ENCODE measurements at regions not wholly inside any gene's neighbourhood (a gene's known extent, or its start where the extent isn't known, plus 50 kb on each side); places are given as distances from the start of the nearest gene placed in this dataset.

DNA sequence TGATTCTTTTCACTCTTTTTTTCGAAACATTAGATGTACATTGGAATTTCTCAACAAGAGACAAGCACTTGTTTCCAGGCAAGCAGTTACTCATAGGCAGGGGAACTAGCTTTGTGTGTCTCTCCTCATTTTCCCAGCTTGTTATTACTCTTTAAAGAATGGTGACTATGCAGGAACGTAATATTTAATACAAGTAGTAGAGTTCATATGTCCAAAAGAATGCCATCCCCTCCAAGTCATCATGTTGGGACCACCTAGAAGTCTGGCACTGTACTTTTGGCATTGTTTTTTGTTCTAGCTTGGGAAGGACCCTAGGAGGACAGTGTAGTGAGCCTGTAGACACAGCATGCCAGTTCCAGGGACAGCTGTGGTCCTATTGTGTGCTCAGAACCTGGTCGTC is 650.7 kb downstream of the INHBA start:
- 90 to 99% methylated on average over 3 of the region's 3 CpGs for WGBS, 2 experiments
- Histone ChIP-seq H3K27ac (ENCODE audit: insufficient read depth, low read depth, low read length, poor library complexity, severe bottlenecking) (no peak overlapping the region), H3K4me1 (ENCODE audit: control insufficient read depth, insufficient read depth, low read length) (no peaks in the 10 kb centered on the region), H3K36me3 (ENCODE audit: control insufficient read depth, insufficient read depth, low read length) (no peaks in the 10 kb centered on the region), H3K27me3 (ENCODE audit: control insufficient read depth, insufficient read depth, low read length, poor library complexity, severe bottlenecking) (no peaks in the 10 kb centered on the region), H3K4me3 (ENCODE audit: insufficient read depth, low read depth, low read length) (no peak overlapping the region), H3K9me3 (ENCODE audit: control insufficient read depth, low read length) (no peaks in the 10 kb centered on the region)

DNA sequence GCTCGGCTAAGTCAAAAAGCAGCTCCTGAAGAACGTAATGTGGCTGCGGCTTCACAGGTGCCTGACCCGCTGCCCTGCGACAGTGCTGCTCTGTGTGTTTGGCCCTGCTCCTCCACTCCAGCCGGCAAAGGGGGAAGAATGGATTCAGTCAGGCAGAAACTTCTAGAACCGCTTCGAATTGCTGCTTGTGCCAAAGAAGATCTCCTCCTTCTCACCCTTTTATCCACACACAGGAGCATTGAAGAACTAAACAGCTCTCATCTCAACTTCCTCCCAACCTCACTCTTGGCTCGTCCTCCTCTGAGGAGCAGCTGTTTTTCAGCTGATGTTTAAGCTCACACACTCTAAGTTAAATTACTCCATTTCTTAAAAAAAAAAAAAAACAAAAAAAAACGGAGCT is 651.4 kb downstream of the INHBA start:
- Histone ChIP-seq H3K36me3 (ENCODE audit: control insufficient read depth, insufficient read depth, low read length) (no peaks in the 10 kb centered on the region), H3K27ac (ENCODE audit: insufficient read depth, low read depth, low read length, poor library complexity, severe bottlenecking) (no peak overlapping the region), H3K27me3 (ENCODE audit: control insufficient read depth, insufficient read depth, low read length, poor library complexity, severe bottlenecking) (no peaks in the 10 kb centered on the region), H3K9me3 (ENCODE audit: control insufficient read depth, low read length) (no peaks in the 10 kb centered on the region), H3K4me3 (ENCODE audit: insufficient read depth, low read depth, low read length) (no peak overlapping the region), H3K4me1 (ENCODE audit: control insufficient read depth, insufficient read depth, low read length) (no peaks in the 10 kb centered on the region)
- WGBS, 2 experiments: 72 to 75% methylated on average over 10 of the region's 10 CpGs

DNA sequence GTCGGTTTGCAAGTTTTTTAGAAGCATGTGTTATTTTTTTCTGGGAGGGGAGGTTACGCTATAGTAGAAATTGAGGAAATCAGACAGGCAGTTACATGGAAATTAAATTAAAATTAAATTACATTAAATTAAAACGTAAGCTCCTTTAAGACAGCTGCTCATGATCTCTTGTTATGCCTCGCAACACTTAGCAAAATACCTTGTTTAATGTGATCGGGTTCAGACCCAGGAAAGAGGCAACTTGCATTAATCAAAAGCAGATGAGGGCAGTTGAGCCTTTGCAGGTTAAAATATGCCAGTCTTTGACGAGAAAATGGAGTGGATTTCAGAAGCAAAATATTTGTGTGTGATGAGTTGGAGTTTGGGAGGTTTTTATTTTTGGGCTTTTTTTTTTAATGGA is 651.8 kb downstream of the INHBA start:
- Histone ChIP-seq H3K4me3 (ENCODE audit: insufficient read depth, low read depth, low read length) (no peak overlapping the region), H3K27ac (ENCODE audit: insufficient read depth, low read depth, low read length, poor library complexity, severe bottlenecking) (no peak overlapping the region), H3K36me3 (ENCODE audit: control insufficient read depth, insufficient read depth, low read length) (no peaks in the 10 kb centered on the region), H3K4me1 (ENCODE audit: control insufficient read depth, insufficient read depth, low read length) (no peaks in the 10 kb centered on the region), H3K9me3 (ENCODE audit: control insufficient read depth, low read length) (no peaks in the 10 kb centered on the region), H3K27me3 (ENCODE audit: control insufficient read depth, insufficient read depth, low read length, poor library complexity, severe bottlenecking) (no peaks in the 10 kb centered on the region)
- WGBS, 2 experiments: 93 to 94% methylated on average over 4 of the region's 6 CpGs

DNA sequence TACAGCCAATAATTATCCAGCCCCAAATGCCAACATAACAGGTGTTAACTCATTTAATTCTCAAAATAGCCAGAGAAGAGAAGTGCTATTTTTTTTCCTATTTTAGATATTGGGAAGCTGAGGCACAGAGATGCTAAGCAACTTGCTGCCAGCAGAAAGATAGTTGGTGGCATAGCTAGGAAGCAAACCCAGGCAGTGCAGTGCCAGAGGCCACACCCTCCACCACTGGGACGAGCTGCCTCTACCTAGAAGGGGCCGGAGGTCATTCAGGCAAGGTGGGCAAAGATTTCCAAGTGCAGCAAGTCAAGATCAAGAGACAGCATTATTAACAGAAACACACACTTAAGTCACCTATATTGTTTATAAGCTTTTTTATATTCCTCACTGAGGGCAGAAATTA is 654.1 kb downstream of the INHBA start:
- H3K36me3 ChIP-seq (ENCODE audit: control insufficient read depth, insufficient read depth, low read length): no peaks in the 10 kb centered on the region
- no peaks in the 10 kb centered on the region for H3K27me3 ChIP-seq (ENCODE audit: control insufficient read depth, insufficient read depth, low read length, poor library complexity, severe bottlenecking)
- no peaks in the 10 kb centered on the region for H3K9me3 ChIP-seq (ENCODE audit: control insufficient read depth, low read length)
- 83 to 86% methylated on average over 2 of the region's 2 CpGs for WGBS, 2 experiments
- no peaks in the 10 kb centered on the region for H3K4me1 ChIP-seq (ENCODE audit: control insufficient read depth, insufficient read depth, low read length)
- H3K27ac ChIP-seq (ENCODE audit: insufficient read depth, low read depth, low read length, poor library complexity, severe bottlenecking): no peak overlapping the region
- H3K4me3 ChIP-seq (ENCODE audit: insufficient read depth, low read depth, low read length): no peak overlapping the region

DNA sequence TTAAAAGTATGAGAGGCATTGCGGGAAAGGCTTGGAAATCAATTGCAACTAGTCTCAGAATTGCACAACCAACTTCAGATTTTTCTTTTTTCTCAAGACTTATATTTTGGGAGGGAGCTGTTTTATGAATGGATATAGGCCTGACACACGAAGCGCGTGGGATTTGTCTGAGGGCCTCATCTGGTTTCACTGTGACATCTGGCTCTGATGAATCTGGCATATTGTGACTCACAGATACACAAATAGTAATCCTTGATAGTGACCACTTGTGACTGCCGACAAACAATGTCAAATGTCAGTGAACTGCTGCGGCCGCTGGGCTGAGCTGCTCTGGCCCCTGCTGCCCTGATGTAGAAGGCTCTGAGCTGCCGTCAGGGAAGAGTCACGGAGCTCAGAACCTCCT is 655.1 kb downstream of the INHBA start:
- Histone ChIP-seq H3K9me3 (ENCODE audit: control insufficient read depth, low read length) (no peaks in the 10 kb centered on the region), H3K4me1 (ENCODE audit: control insufficient read depth, insufficient read depth, low read length) (no peaks in the 10 kb centered on the region), H3K36me3 (ENCODE audit: control insufficient read depth, insufficient read depth, low read length) (no peaks in the 10 kb centered on the region), H3K27ac (ENCODE audit: insufficient read depth, low read depth, low read length, poor library complexity, severe bottlenecking) (no peak overlapping the region), H3K4me3 (ENCODE audit: insufficient read depth, low read depth, low read length) (no peak overlapping the region), H3K27me3 (ENCODE audit: control insufficient read depth, insufficient read depth, low read length, poor library complexity, severe bottlenecking) (no peaks in the 10 kb centered on the region)
- WGBS, 2 experiments: 87 to 95% methylated on average over 9 of the region's 9 CpGs

DNA sequence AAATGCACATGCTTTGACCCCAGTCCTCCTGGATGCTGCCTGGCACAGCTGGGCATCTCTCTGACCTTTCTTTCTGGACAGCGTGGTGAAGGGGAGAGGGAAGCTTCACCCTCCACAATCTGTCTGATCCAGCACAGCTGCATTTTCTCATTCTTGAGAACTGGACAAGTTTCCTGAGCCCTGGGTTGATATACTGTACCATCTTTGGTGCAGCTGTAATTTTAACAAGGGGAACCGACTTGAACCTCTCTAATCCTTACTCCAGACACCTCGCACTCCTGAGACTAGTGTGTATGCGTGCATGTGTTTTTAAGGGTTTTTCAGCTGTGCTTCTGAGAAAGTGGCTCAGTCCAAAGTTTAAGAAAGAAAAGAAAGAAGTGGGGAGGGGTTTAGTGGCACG is 655.7 kb downstream of the INHBA start:
- no peak overlapping the region for H3K27ac ChIP-seq (ENCODE audit: insufficient read depth, low read depth, low read length, poor library complexity, severe bottlenecking)
- no peaks in the 10 kb centered on the region for H3K4me1 ChIP-seq (ENCODE audit: control insufficient read depth, insufficient read depth, low read length)

DNA sequence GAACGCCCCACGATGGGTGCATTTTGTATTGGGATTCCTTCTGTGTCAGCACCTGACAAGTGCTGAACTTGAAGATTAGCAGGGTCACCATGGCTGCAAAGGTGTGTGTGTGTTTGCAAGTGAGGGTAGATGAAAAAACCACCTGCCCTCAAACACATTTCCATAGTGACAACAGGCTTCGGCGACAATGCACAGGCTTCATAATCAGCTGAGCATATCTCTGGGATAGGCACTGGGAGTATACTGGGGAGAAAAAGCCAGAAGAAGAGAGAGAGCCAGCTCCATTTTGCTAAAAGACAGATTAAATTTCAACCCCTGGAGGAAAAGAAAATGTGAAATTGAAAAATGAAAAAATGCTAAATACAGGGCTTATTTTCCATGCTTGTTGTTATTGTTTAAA is 656.1 kb downstream of the INHBA start:
- WGBS, 2 experiments: 94% methylated on average over 4 of the region's 4 CpGs
- H3K4me1 ChIP-seq (ENCODE audit: control insufficient read depth, insufficient read depth, low read length): no peaks in the 10 kb centered on the region
- H3K4me3 ChIP-seq (ENCODE audit: insufficient read depth, low read depth, low read length): no peak overlapping the region
- no peak overlapping the region for H3K27ac ChIP-seq (ENCODE audit: insufficient read depth, low read depth, low read length, poor library complexity, severe bottlenecking)
- no peaks in the 10 kb centered on the region for H3K36me3 ChIP-seq (ENCODE audit: control insufficient read depth, insufficient read depth, low read length)
- no peaks in the 10 kb centered on the region for H3K9me3 ChIP-seq (ENCODE audit: control insufficient read depth, low read length)
- no peaks in the 10 kb centered on the region for H3K27me3 ChIP-seq (ENCODE audit: control insufficient read depth, insufficient read depth, low read length, poor library complexity, severe bottlenecking)

More for the DNA sequence above, 655.7 kb downstream of the INHBA start:
- no peaks in the 10 kb centered on the region for H3K27me3 ChIP-seq (ENCODE audit: control insufficient read depth, insufficient read depth, low read length, poor library complexity, severe bottlenecking)
- H3K4me3 ChIP-seq (ENCODE audit: insufficient read depth, low read depth, low read length): no peak overlapping the region
- WGBS, 2 experiments: 80 to 91% methylated on average over 4 of the region's 5 CpGs
- no peaks in the 10 kb centered on the region for H3K36me3 ChIP-seq (ENCODE audit: control insufficient read depth, insufficient read depth, low read length)
- no peaks in the 10 kb centered on the region for H3K9me3 ChIP-seq (ENCODE audit: control insufficient read depth, low read length)

DNA sequence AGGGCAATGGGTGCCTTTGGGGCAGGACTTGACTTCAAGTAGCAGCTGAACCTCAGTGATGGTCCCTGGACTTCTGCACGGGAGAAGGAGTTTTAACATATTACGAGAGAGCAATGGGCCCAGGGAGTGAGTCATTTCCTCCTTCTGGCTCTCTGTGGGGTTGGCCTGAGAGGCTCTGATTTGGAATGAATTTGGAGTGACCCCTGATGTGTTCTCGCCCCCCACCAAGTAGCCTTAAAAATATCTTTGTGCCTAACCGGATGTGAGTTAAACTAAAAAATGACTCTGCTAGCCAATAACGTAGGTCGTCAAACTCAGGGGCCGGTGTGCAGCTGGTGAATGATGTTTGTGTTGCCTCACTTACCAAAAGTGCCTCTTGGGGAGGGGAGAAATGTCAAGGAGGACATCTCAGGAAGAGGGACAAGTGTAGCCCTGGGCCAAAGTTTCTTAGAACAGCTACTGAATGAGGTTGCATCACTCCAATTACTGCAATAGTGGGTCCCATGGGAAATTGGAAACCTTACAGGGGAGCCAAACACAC is 656.6 kb downstream of the INHBA start:
- H3K36me3 ChIP-seq (ENCODE audit: control insufficient read depth, insufficient read depth, low read length): no peaks in the 10 kb centered on the region
- no peaks in the 10 kb centered on the region for H3K9me3 ChIP-seq (ENCODE audit: control insufficient read depth, low read length)
- H3K27me3 ChIP-seq (ENCODE audit: control insufficient read depth, insufficient read depth, low read length, poor library complexity, severe bottlenecking): no peaks in the 10 kb centered on the region
- H3K27ac ChIP-seq (ENCODE audit: insufficient read depth, low read depth, low read length, poor library complexity, severe bottlenecking): no peak overlapping the region
- no peaks in the 10 kb centered on the region for H3K4me1 ChIP-seq (ENCODE audit: control insufficient read depth, insufficient read depth, low read length)
- 84 to 85% methylated on average over 7 of the region's 7 CpGs for WGBS, 2 experiments
- H3K4me3 ChIP-seq (ENCODE audit: insufficient read depth, low read depth, low read length): no peak overlapping the region

DNA sequence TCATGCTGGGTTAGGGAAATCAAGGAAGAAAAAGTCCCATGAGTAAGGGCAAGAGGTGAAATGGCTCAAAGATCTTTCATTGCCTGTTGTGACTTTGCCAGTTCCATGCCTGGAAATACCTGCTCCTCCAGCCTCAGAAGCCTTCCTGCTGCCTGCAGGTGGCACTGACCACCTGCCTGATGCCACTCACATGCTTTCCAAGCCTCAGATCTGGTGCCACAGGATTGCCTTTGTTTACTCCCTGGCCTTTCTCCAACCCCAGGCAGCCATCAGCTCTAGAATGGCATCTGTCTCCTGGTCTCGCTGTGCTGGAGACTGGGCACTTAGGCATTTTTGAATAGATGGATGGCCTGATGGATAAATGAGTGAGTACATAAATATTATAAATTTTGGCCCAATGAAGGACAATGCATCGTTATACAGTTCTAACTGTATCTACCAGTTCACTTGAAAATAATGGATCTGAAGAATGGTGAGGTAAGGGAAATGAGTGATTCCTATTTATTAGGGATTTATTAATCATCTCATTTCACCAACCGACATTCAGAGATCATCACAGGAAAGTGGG is 657.2 kb downstream of the INHBA start:
- no peaks in the 10 kb centered on the region for H3K4me1 ChIP-seq (ENCODE audit: control insufficient read depth, insufficient read depth, low read length)
- no peaks in the 10 kb centered on the region for H3K9me3 ChIP-seq (ENCODE audit: control insufficient read depth, low read length)
- no peak overlapping the region for H3K4me3 ChIP-seq (ENCODE audit: insufficient read depth, low read depth, low read length)
- H3K36me3 ChIP-seq (ENCODE audit: control insufficient read depth, insufficient read depth, low read length): no peaks in the 10 kb centered on the region
- WGBS, 2 experiments: 86 to 98% methylated on average over 1 to 3 of the region's 3 CpGs
- H3K27me3 ChIP-seq (ENCODE audit: control insufficient read depth, insufficient read depth, low read length, poor library complexity, severe bottlenecking): no peaks in the 10 kb centered on the region
- H3K27ac ChIP-seq (ENCODE audit: insufficient read depth, low read depth, low read length, poor library complexity, severe bottlenecking): no peak overlapping the region

DNA sequence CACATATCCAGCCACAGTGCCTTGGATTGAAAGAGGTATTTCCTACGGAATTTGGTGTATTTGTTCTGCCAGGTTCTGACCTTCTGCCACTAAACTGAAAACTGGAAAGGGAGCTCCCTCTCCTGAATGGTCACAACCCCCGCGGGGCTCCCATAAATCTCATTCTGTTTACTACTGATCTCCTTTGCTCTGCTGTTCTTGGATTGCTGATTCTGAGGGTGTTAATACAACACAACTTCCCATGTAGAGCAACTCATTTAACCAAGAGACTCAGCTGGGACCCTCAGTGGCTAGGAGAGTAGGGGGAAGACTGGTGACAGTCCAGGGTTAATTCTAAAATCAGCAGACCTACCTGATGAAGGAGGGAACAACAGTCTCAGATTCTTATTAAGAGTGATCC is 662.9 kb downstream of the INHBA start:
- peaks cover 4% of the 10 kb centered on the region for H3K4me1 ChIP-seq (ENCODE audit: control insufficient read depth, insufficient read depth, low read length)
- H3K27ac ChIP-seq (ENCODE audit: insufficient read depth, low read depth, low read length, poor library complexity, severe bottlenecking): no peak overlapping the region
- 96% methylated on average over 3 of the region's 3 CpGs for WGBS, 2 experiments

More for the DNA sequence above, 662.9 kb downstream of the INHBA start:
- Histone ChIP-seq H3K36me3 (ENCODE audit: control insufficient read depth, insufficient read depth, low read length) (no peaks in the 10 kb centered on the region), H3K27me3 (ENCODE audit: control insufficient read depth, insufficient read depth, low read length, poor library complexity, severe bottlenecking) (no peaks in the 10 kb centered on the region), H3K4me3 (ENCODE audit: insufficient read depth, low read depth, low read length) (no peak overlapping the region), H3K9me3 (ENCODE audit: control insufficient read depth, low read length) (no peaks in the 10 kb centered on the region)
